ENCODE measurements at regions not wholly inside any gene's neighbourhood (a gene's known extent, or its start where the extent isn't known, plus 50 kb on each side); places are given as distances from the start of the nearest gene placed in this dataset.

DNA sequence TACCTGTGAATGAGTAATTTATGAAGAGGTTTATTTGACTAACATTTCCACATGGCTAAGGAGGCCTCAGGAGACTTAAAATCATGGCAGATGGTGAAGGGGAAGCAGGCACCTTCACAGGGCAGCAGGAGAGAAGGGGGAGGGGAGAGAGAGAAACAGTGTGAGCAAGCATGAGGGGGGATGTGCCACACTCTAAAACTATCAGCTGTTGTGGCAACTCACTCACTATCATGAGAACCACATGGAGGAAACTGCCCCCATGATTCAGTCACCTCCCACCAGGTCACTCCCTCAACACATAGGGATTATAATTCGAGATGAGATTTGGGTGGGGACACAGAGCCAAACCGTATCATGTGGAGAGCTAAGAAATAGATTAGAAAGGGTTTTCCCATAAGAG, 309.0 kb downstream of the RDH14 start:
- no peak for DNase-seq (ENCODE audit: low read depth)

DNA sequence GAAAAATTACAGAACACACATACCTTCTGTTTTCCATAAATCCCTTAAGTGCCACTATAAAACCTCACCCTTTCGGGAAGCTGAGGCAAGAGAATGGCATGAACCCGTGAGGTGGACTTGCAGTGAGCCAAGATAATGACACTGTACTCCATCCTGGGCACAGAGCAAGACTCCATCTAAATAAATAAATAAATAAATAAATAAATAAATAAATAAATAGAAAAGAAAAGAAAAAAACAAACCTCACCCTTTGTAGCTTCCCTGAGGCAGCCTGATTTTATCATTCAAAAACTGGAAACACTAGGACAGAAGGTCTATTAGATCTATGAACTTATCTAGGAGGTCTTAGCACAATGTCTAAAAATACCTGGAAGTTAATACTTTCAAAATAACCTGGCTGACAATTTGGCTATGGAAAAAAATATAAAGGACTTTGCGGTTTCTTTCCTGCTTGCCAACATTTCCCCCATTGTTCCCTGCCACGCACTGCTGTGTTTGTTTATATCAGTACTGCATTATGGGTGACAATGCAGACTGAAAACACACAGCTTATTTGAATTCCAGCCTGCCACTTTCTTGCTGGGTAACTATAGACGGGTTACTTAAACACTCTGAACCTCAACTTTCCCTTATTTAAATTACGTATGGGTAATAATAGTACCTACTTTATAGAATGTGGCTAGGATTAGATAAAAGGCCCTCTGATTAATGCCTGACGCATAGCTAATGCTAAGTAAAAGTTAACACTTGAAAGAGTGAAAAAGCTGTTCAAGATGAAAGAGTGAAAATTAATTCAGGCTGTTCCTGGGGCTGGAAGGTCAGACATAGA, 313.0 kb downstream of the RDH14 start:
- POLR2A ChIA-PET, result no interaction called here
- Histone ChIP-seq H3K4me3 (ENCODE audit: low read depth, low read length) (no peak overlapping the region), H3K36me3 (ENCODE audit: control insufficient read depth, insufficient read depth, low read length) (no peaks in the 10 kb centered on the region), H3K27me3 (ENCODE audit: control insufficient read depth, insufficient read depth, low read length) (no peaks in the 10 kb centered on the region)
- TF ChIP-seq, protein P1, sequence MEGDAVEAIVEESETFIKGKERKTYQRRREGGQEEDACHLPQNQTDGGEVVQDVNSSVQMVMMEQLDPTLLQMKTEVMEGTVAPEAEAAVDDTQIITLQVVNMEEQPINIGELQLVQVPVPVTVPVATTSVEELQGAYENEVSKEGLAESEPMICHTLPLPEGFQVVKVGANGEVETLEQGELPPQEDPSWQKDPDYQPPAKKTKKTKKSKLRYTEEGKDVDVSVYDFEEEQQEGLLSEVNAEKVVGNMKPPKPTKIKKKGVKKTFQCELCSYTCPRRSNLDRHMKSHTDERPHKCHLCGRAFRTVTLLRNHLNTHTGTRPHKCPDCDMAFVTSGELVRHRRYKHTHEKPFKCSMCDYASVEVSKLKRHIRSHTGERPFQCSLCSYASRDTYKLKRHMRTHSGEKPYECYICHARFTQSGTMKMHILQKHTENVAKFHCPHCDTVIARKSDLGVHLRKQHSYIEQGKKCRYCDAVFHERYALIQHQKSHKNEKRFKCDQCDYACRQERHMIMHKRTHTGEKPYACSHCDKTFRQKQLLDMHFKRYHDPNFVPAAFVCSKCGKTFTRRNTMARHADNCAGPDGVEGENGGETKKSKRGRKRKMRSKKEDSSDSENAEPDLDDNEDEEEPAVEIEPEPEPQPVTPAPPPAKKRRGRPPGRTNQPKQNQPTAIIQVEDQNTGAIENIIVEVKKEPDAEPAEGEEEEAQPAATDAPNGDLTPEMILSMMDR (IDR thresholded peaks at IDR 0.05; ENCODE audit: insufficient read depth, low read depth, low read length), result no peak
- no peak for DNase-seq (ENCODE audit: low read depth)
- CTCF ChIA-PET, result interaction anchor here (0.6 to 1.0 kb wide), 2 partner anchors 22 to 480 kb away, joined by 3 to 4 read pairs; no protein-coding TSS in a partner anchor

More for the DNA sequence above, 309.0 kb downstream of the RDH14 start:
- Histone ChIP-seq H3K4me3 (ENCODE audit: low read depth, low read length) (no peak overlapping the region), H3K36me3 (ENCODE audit: control insufficient read depth, insufficient read depth, low read length) (no peaks in the 10 kb centered on the region), H3K27me3 (ENCODE audit: control insufficient read depth, insufficient read depth, low read length) (no peaks in the 10 kb centered on the region)
- CTCF ChIA-PET, result interaction anchor here (0.8 to 1.5 kb wide), 2 partner anchors 9 to 102 kb away, joined by 3 read pairs; no protein-coding TSS in a partner anchor
- TF ChIP-seq, protein P1 (IDR thresholded peaks at IDR 0.05; ENCODE audit: insufficient read depth, low read depth, low read length), result no peak
- POLR2A ChIA-PET, result no interaction called here

DNA sequence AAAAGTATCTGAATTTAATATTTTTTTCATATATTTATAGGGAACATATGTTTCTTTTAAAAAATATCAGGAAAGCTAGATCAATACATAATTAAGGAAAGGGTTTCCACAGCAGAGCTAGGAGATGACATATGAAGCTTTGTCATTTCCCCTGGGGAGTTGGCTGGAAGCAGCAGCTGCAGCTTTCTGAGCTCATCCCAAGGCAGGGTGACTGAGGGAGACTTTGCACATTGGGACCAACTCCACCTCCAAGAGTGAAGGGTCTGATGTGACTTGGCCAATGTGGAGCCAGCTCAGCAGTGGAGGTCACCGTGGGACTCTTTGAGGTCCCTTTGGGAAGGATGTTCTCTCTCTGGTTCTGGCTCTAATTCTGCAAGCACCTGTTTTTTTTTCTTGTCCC, 315.1 kb downstream of the RDH14 start:
- no peak overlapping the region for H3K4me3 ChIP-seq (ENCODE audit: low read depth, low read length)
- no peaks in the 10 kb centered on the region for H3K36me3 ChIP-seq (ENCODE audit: control insufficient read depth, insufficient read depth, low read length)
- H3K27me3 ChIP-seq (ENCODE audit: control insufficient read depth, insufficient read depth, low read length), result no peaks in the 10 kb centered on the region
- DNase-seq (ENCODE audit: low read depth), result no peak
- ChIA-PET POLR2A (no interaction called here), CTCF (no interaction called here)
- TF ChIP-seq, protein P1 (IDR thresholded peaks at IDR 0.05; ENCODE audit: insufficient read depth, low read depth, low read length), result no peak

DNA sequence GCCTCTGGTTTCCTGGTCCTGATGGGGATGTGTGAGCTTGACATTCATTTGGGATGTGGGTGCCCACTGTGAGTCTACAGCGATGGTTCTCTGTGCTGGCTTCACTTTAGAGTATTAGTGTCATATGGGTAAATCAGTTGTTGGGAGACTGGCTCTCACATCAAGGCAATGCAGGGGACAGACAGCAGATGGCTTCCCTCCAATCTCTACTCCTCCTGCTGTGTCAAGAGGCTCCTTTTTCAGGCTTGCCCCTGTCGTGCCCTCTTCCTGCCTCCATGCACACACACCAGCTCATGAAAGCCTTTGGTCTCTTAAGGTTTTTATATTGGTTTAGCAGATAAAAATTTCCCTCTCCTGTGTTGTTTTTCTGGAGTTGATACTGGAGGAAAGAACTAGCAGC, 315.6 kb downstream of the RDH14 start:
- Histone ChIP-seq H3K36me3 (ENCODE audit: control insufficient read depth, insufficient read depth, low read length) (no peaks in the 10 kb centered on the region), H3K27me3 (ENCODE audit: control insufficient read depth, insufficient read depth, low read length) (no peaks in the 10 kb centered on the region), H3K4me3 (ENCODE audit: low read depth, low read length) (no peak overlapping the region)
- POLR2A ChIA-PET, result no interaction called here
- DNase-seq (ENCODE audit: low read depth), result no peak
- TF ChIP-seq, protein P1 (IDR thresholded peaks at IDR 0.05; ENCODE audit: insufficient read depth, low read depth, low read length), result no peak
- CTCF ChIA-PET, result interaction anchor here (1.7 kb wide), 1 partner anchor 133 kb away, joined by 4 read pairs; no protein-coding TSS in a partner anchor

DNA sequence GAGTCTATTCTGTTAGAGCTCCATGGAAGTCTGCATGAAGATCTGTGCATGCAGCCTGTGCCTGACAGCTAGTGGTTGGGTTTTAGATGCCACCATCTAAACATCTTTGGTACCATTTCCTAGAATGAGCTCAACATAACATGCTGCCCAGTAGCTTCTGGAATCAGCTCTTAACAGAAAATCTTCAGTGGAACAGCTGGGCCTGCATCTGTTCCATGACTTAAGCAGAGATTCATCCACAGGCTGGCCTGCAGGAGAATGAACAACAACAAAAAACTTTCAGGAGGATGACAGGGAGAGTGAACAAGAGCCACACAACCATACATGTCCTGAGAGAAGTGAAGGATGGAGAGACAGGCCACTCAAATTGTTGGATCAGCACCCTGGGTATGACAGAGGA, 316.6 kb downstream of the RDH14 start:
- Histone ChIP-seq H3K4me3 (ENCODE audit: low read depth, low read length) (no peak overlapping the region), H3K36me3 (ENCODE audit: control insufficient read depth, insufficient read depth, low read length) (no peaks in the 10 kb centered on the region), H3K27me3 (ENCODE audit: control insufficient read depth, insufficient read depth, low read length) (no peaks in the 10 kb centered on the region)
- POLR2A ChIA-PET, result no interaction called here
- DNase-seq (ENCODE audit: low read depth), result no peak
- TF ChIP-seq, protein P1 (IDR thresholded peaks at IDR 0.05; ENCODE audit: insufficient read depth, low read depth, low read length), result no peak
- CTCF ChIA-PET, result interaction anchor here (1.7 kb wide), 1 partner anchor 134 kb away, joined by 4 read pairs; no protein-coding TSS in a partner anchor

All from BJ (cell line).